CD4-positive, alpha-beta T cell treated with Interleukin-10 for 1 hour (primary cell): ENCODE measurements at regions not wholly inside any gene's neighbourhood (a gene's known extent, or its start where the extent isn't known, plus 50 kb on each side); places are given as distances from the start of the nearest gene placed in this dataset.
"Not testable (repeated sequence)": the region's sequence is repeated elsewhere in the genome, so short reads cannot be mapped to it uniquely, and the experiment has no call there.

ENCODE experiments used
- DNase-seq: peaks from one replicate; pipeline ENCODE4 v3.0.0-alpha.2; 2020

- not testable (repeated sequence) for DNase-seq
Measured at GRCh38 chr7:35853194-35853593, 52.3 kb downstream of the SEPTIN7 start.

- DNase-seq: no peak
Measured at GRCh38 chr7:35854311-35854710, 53.5 kb downstream of the SEPTIN7 start.

- no peak for DNase-seq
Measured at GRCh38 chr7:35856175-35856574, 55.3 kb downstream of the SEPTIN7 start.

GRCh38 chr7:35860664-35861063 is 59.8 kb downstream of the SEPTIN7 start:
- no peak for DNase-seq

GRCh38 chr7:35865287-35865686 is 64.4 kb downstream of the SEPTIN7 start:
- DNase-seq: no peak

GRCh38 chr7:35866186-35866585 is 65.3 kb downstream of the SEPTIN7 start:
- no peak for DNase-seq

GRCh38 chr7:35869117-35869516 is 68.3 kb downstream of the SEPTIN7 start:
- DNase-seq: not testable (repeated sequence)

- DNase-seq: no peak
Measured at GRCh38 chr7:35869810-35870209, 69.0 kb downstream of the SEPTIN7 start.

GRCh38 chr7:35871856-35872255 is 71.0 kb downstream of the SEPTIN7 start:
- DNase-seq: no peak

GRCh38 chr7:35874886-35875285 is 74.0 kb downstream of the SEPTIN7 start:
- DNase-seq: no peak

- no peak for DNase-seq
Measured at GRCh38 chr7:35875292-35875691, 74.4 kb downstream of the SEPTIN7 start.

- no peak for DNase-seq
Measured at GRCh38 chr7:35878351-35878750, 77.5 kb downstream of the SEPTIN7 start.

- DNase-seq: not testable (repeated sequence)
Measured at GRCh38 chr7:35887430-35887829, 86.6 kb downstream of the SEPTIN7 start.

- DNase-seq: no peak
Measured at GRCh38 chr7:35889001-35889400, 88.1 kb downstream of the SEPTIN7 start.

GRCh38 chr7:35889870-35890269 is 89.0 kb downstream of the SEPTIN7 start:
- DNase-seq: no peak

GRCh38 chr7:35891004-35891830 is 90.4 kb downstream of the SEPTIN7 start:
- DNase-seq: no peak

GRCh38 chr7:35893649-35894048 is 92.8 kb downstream of the SEPTIN7 start:
- DNase-seq: no peak

- DNase-seq: no peak
Measured at GRCh38 chr7:35894721-35895120, 93.9 kb downstream of the SEPTIN7 start.

GRCh38 chr7:35900651-35901050 is 99.8 kb downstream of the SEPTIN7 start:
- DNase-seq: no peak

- DNase-seq: no peak
Measured at GRCh38 chr7:35905555-35905954, 104.7 kb downstream of the SEPTIN7 start.

GRCh38 chr7:35906191-35906908 is 105.5 kb downstream of the SEPTIN7 start:
- peak; percentile 85 for DNase-seq

GRCh38 chr7:35908331-35909216 is 107.7 kb downstream of the SEPTIN7 start:
- no peak for DNase-seq

- no peak for DNase-seq
Measured at GRCh38 chr7:35909870-35910357, 109.1 kb downstream of the SEPTIN7 start.
